B cell (primary cell): ENCODE measurements at regions not wholly inside any gene's neighbourhood (a gene's known extent, or its start where the extent isn't known, plus 50 kb on each side); places are given as distances from the start of the nearest gene placed in this dataset.

Experiments used
- ATAC-seq: fragments of 200-7000 bp; cut with Tn5 transposase; one replicate; pipeline ENCODE4 v1.10.0; 2021; ENCODE audit warnings: low read depth, mild to moderate bottlenecking, moderate number of reproducible peaks, moderate library complexity
- CTCF ChIA-PET: fragments of 350-600 bp; sonication (Branson Sonifier 250); formaldehyde crosslinking; loops from one replicate; lab custom pipeline; 2021; ENCODE audit warnings: antibody characterized with exemption, inconsistent platforms; lab: Charles Lee
- POLR2A ChIA-PET: fragments of 350-600 bp; sonication (Branson Sonifier 250); formaldehyde crosslinking; loops from one replicate; lab custom pipeline; 2021; ENCODE audit warnings: antibody characterized with exemption; lab: Charles Lee
- DNase-seq: peaks from one replicate; pipeline ENCODE4 v3.0.0; 2013
- H2AFZ ChIP-seq: 2 replicates; pipeline ENCODE4 v1.6.1; 2012; ENCODE audit warnings: mild to moderate bottlenecking, low read depth, low read length; ENCODE audit not compliant: insufficient read depth, poor library complexity, severe bottlenecking
- H3K27ac ChIP-seq, 2 donors: 1 replicate in 1 of 2; 2 replicates in 1 of 2; pipeline ENCODE4 v1.5.1; 2012 to 2013; ENCODE audit warnings: low read length in 2 of 2, mild to moderate bottlenecking in 2 of 2, moderate library complexity in 1 of 2
- H3K27me3 ChIP-seq, 4 experiments: fragments of 200-600 bp in 1 of 4; sonication (generic) in 1 of 4; replicated peaks in 1 of 4; 1 replicate in 2 of 4; 2 replicates in 2 of 4; pipeline versions ENCODE4 v1.6.1 to v1.7.0; 2013 to 2016; ENCODE audit warnings: low read length in 3 of 4, mild to moderate bottlenecking in 2 of 4, mixed read lengths in 1 of 4, moderate library complexity in 1 of 4; ENCODE audit not compliant: insufficient read depth in 4 of 4, control insufficient read depth in 3 of 4; ENCODE audit errors: control extremely low read depth in 1 of 4
- H3K36me3 ChIP-seq, 2 experiments: replicated peaks in 1 of 2; 1 replicate in 1 of 2; 2 replicates in 1 of 2; pipeline versions ENCODE4 v1.6.1 to v1.7.1; 2013; ENCODE audit warnings: low read length in 1 of 2; ENCODE audit not compliant: insufficient read depth in 2 of 2, control insufficient read depth in 1 of 2; ENCODE audit errors: control extremely low read depth in 1 of 2, extremely low read depth in 1 of 2
- H3K4me1 ChIP-seq, 2 donors: fragments of 200-600 bp in 1 of 2; sonication (generic) in 1 of 2; 1 replicate in 1 of 2; 2 replicates in 1 of 2; pipeline versions ENCODE4 v1.5.1 to v1.6.1; 2013 to 2017; ENCODE audit warnings: low read length in 2 of 2; ENCODE audit not compliant: control insufficient read depth in 2 of 2, insufficient read depth in 2 of 2
- H3K4me2 ChIP-seq: replicated peaks from 2 replicates; pipeline ENCODE3; 2012; ENCODE audit warnings: mild to moderate bottlenecking, low read depth, low read length; ENCODE audit not compliant: poor library complexity, severe bottlenecking
- H3K4me3 ChIP-seq, 5 experiments: fragments of 200-600 bp in 1 of 5; sonication (generic) in 1 of 5; 1 replicate in 3 of 5; 2 replicates in 2 of 5; pipeline versions ENCODE4 v1.5.1 to v1.7.0; 2011 to 2016; ENCODE audit warnings: low read length in 4 of 5, mild to moderate bottlenecking in 4 of 5, low read depth in 2 of 5, control low read depth in 1 of 5, moderate library complexity in 1 of 5; ENCODE audit not compliant: insufficient read depth in 1 of 5; ENCODE audit errors: control extremely low read depth in 1 of 5, extremely low read depth in 1 of 5
- H3K79me2 ChIP-seq: fragments of 200-600 bp; sonication (generic); one replicate; pipeline ENCODE4 v1.6.0; 2016; ENCODE audit warnings: low read length; ENCODE audit not compliant: control insufficient read depth, insufficient read depth
- H3K9ac ChIP-seq: fragments of 200-600 bp; sonication (generic); 2 replicates; pipeline ENCODE4 v1.6.1; 2017; ENCODE audit warnings: mild to moderate bottlenecking, low read length, moderate library complexity
- H3K9me3 ChIP-seq, 3 donors: one replicate each; pipeline versions ENCODE4 v1.6.1 to v1.7.1; 2013; ENCODE audit warnings: low read length in 2 of 3; ENCODE audit not compliant: control insufficient read depth in 2 of 3, insufficient read depth in 1 of 3; ENCODE audit errors: control extremely low read depth in 1 of 3
- H4K20me1 ChIP-seq: 2 replicates; pipeline ENCODE4 v1.6.0; 2012; ENCODE audit warnings: mild to moderate bottlenecking, low read length; ENCODE audit not compliant: insufficient read depth, control insufficient read depth, poor library complexity, severe bottlenecking
- H3K27ac Mint-ChIP-seq: one replicate; pipeline ENCODE4 v1.8.0; 2021; ENCODE audit warnings: mixed read lengths
- H3K27me3 Mint-ChIP-seq: one replicate; pipeline ENCODE4 v1.8.0; 2021; ENCODE audit warnings: mixed read lengths
- H3K4me1 Mint-ChIP-seq: one replicate; pipeline ENCODE4 v1.8.0; 2021; ENCODE audit warnings: mixed read lengths
- H3K4me3 Mint-ChIP-seq: one replicate; pipeline ENCODE4 v1.8.0; 2021; ENCODE audit warnings: mixed read lengths
- H3K9me3 Mint-ChIP-seq: one replicate; pipeline ENCODE4 v1.8.0; 2022; ENCODE audit warnings: mixed read lengths; ENCODE audit not compliant: insufficient read depth
- EZH2 ChIP-seq: IDR thresholded peaks from 2 replicates; pipeline ENCODE4 v1.6.1; 2012; ENCODE audit warnings: borderline replicate concordance, low read depth, mild to moderate bottlenecking, moderate library complexity, low read length; ENCODE audit not compliant: insufficient read depth, poor library complexity, severe bottlenecking
- WGBS: methylation state at CpG from one replicate; pipeline ENCODE4 v1.1.5; 2013; ENCODE audit warnings: missing lambda C conversion rate; ENCODE audit not compliant: insufficient coverage; 5-methylcytosine and 5-hydroxymethylcytosine counted together
- intact Hi-C: fragments of 100-400 bp; cut with micrococcal nuclease; formaldehyde crosslinking; loops from one replicate; pipeline ENCODE4 v1.10.0; 2022
- TF ChIP-seq, protein P1 (sequence below): fragments of 200-600 bp; IDR thresholded peaks from one replicate; pipeline ENCODE4 v1.8.0; 2022; ENCODE audit warnings: antibody characterized with exemption, mild to moderate bottlenecking

GRCh38 chr21:18603980-18604379 is 200.4 kb upstream of the TMPRSS15 start:
- H3K9me3 ChIP-seq, result no peaks in the 10 kb centered on the region
- no peaks in the 10 kb centered on the region for H3K4me1 Mint-ChIP-seq
- H3K27ac ChIP-seq, result no peak overlapping the region
- H3K79me2 ChIP-seq, result no peaks in the 10 kb centered on the region
- H3K27ac Mint-ChIP-seq, result no peak overlapping the region
- no peak overlapping the region for H3K9ac ChIP-seq
- CTCF ChIA-PET, result no interaction called here
- no peak for TF ChIP-seq EZH2
- TF ChIP-seq, protein P1, sequence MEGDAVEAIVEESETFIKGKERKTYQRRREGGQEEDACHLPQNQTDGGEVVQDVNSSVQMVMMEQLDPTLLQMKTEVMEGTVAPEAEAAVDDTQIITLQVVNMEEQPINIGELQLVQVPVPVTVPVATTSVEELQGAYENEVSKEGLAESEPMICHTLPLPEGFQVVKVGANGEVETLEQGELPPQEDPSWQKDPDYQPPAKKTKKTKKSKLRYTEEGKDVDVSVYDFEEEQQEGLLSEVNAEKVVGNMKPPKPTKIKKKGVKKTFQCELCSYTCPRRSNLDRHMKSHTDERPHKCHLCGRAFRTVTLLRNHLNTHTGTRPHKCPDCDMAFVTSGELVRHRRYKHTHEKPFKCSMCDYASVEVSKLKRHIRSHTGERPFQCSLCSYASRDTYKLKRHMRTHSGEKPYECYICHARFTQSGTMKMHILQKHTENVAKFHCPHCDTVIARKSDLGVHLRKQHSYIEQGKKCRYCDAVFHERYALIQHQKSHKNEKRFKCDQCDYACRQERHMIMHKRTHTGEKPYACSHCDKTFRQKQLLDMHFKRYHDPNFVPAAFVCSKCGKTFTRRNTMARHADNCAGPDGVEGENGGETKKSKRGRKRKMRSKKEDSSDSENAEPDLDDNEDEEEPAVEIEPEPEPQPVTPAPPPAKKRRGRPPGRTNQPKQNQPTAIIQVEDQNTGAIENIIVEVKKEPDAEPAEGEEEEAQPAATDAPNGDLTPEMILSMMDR, result no peak
- no peak overlapping the region for H3K4me3 Mint-ChIP-seq
- no peaks in the 10 kb centered on the region for H3K4me1 ChIP-seq
- no peak for DNase-seq
- no peak for ATAC-seq
- H3K27me3 ChIP-seq, result no peaks in the 10 kb centered on the region
- no peaks in the 10 kb centered on the region for H3K36me3 ChIP-seq
- H4K20me1 ChIP-seq, result no peaks in the 10 kb centered on the region
- no peaks in the 10 kb centered on the region for H3K27me3 Mint-ChIP-seq
- WGBS, result no CpG with 5 or more reads among the region's 3 CpGs
- intact Hi-C loops, result no loop called here
- no peak overlapping the region for H3K4me2 ChIP-seq
- no peaks in the 10 kb centered on the region for H3K9me3 Mint-ChIP-seq
- no peak overlapping the region for H3K4me3 ChIP-seq
- POLR2A ChIA-PET, result no interaction called here
- H2AFZ ChIP-seq, result no peak overlapping the region

DNA sequence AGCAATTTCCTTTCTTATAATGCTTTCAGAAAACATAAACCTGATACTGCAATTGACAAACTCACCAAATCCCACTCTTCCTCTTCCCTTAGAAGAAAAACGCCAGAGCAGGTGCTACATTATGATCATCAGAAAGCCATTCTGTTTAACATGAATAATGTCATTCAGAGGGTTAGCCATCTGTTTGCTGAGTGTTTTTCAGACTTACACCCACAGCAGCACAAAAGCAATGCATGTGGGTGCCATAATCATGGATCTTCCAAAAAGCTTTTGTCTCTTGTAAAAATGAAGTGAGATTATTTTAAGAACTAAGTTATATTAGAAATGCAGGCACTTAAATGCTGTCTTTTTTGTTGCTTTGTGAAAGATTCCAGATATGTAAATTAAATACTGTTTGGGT is 204.6 kb upstream of the TMPRSS15 start:
- no peaks in the 10 kb centered on the region for H4K20me1 ChIP-seq
- intact Hi-C loops, result no loop called here
- 83% methylated on average over 1 of the region's 1 CpG for WGBS

More for the DNA sequence above, 204.6 kb upstream of the TMPRSS15 start:
- H3K9me3 Mint-ChIP-seq, result peaks cover 2% of the 10 kb centered on the region
- no peaks in the 10 kb centered on the region for H3K4me1 Mint-ChIP-seq
- Histone ChIP-seq H3K27me3 (no peaks in the 10 kb centered on the region), H3K4me2 (no peak overlapping the region), H3K27ac (no peak overlapping the region), H3K9ac (no peak overlapping the region), H3K4me1 (no peaks in the 10 kb centered on the region), H3K79me2 (no peaks in the 10 kb centered on the region), H3K4me3 (no peak overlapping the region), H3K9me3 (no peaks in the 10 kb centered on the region), H2AFZ (no peak overlapping the region), H3K36me3 (no peaks in the 10 kb centered on the region)
- TF ChIP-seq, protein P1, result no peak
- no peak for TF ChIP-seq EZH2
- POLR2A ChIA-PET, result no interaction called here
- CTCF ChIA-PET, result no interaction called here
- H3K4me3 Mint-ChIP-seq, result no peak overlapping the region
- ATAC-seq (no peak), DNase-seq (no peak)
- H3K27me3 Mint-ChIP-seq, result no peaks in the 10 kb centered on the region
- no peak overlapping the region for H3K27ac Mint-ChIP-seq
